GM12878 (cell line): ENCODE measurements at regions not wholly inside any gene's neighbourhood (a gene's known extent, or its start where the extent isn't known, plus 50 kb on each side); places are given as distances from the start of the nearest gene placed in this dataset.

Source experiments
- ATAC-seq: fragments of 200-7000 bp; cut with Tn5 transposase; 3 replicates; pipeline ENCODE4 v1.9.1; 2020; ENCODE audit warnings: mild to moderate bottlenecking, moderate library complexity
- BruUV-seq: library from RNA; stranded (reverse); fragments of 400-500 nt; replicated peaks from 2 replicates; lab custom pipeline; 2021; lab: Mats Ljungman, UMichigan
- CTCF ChIA-PET: fragments of 300-600 bp; sonication (Branson Sonifier 250); formaldehyde crosslinking; extraction: SDS; loops from one replicate; lab custom pipeline; 2021; ENCODE audit warnings: inconsistent platforms; lab: Yijun Ruan, JAX
- POLR2A ChIA-PET: fragments of 350-600 bp; formaldehyde crosslinking; extraction: SDS; loops from one replicate; lab custom pipeline; 2021; ENCODE audit warnings: inconsistent platforms; lab: Charles Lee
- RAD21 ChIA-PET: fragments of 300-600 bp; sonication (Branson Sonifier 250); formaldehyde crosslinking; loops from one replicate; lab custom pipeline; 2023; ENCODE audit warnings: antibody characterized with exemption; ENCODE audit not compliant: unreplicated experiment; lab: Charles Lee
- SMC1A ChIA-PET: fragments of 300-600 bp; sonication (Branson Sonifier 250); formaldehyde crosslinking; loops from one replicate; lab custom pipeline; 2023; ENCODE audit not compliant: unreplicated experiment, uncharacterized antibody; lab: Charles Lee
- DNase-seq: peaks from one replicate; pipeline ENCODE4 v3.0.0-alpha.2; 2011; ENCODE audit warnings: low read depth, low spot score
- FAIRE-seq: peaks from 3 replicates; lab custom pipeline; 2011; peaks lifted over from hg19 to GRCh38; lab: Jason Lieb, UNC
- H2AFZ ChIP-seq: 2 replicates; pipeline ENCODE4 v1.6.0; 2011; ENCODE audit warnings: low read depth, low read length, control low read depth; ENCODE audit not compliant: control insufficient read depth
- H3K27ac ChIP-seq: 2 replicates; pipeline ENCODE4 v1.5.1; 2011; ENCODE audit warnings: control low read depth; ENCODE audit not compliant: control insufficient read depth, insufficient read depth
- H3K27me3 ChIP-seq, 2 experiments: replicated peaks in 1 of 2; 2 replicates each; pipeline versions ENCODE4 v1.6.0 to v1.6.1; 2011; ENCODE audit warnings: low read length in 1 of 2; ENCODE audit not compliant: control insufficient read depth in 2 of 2, insufficient read depth in 2 of 2
- H3K36me3 ChIP-seq, 2 experiments: 2 replicates each; pipeline ENCODE4 v1.5.1; 2011; ENCODE audit warnings: low read length in 1 of 2; ENCODE audit not compliant: control insufficient read depth in 2 of 2, insufficient read depth in 2 of 2
- H3K4me1 ChIP-seq: 2 replicates; pipeline ENCODE4 v1.6.1; 2011; ENCODE audit warnings: mild to moderate bottlenecking, low read length, moderate library complexity, mixed read lengths; ENCODE audit not compliant: control insufficient read depth, insufficient read depth
- H3K4me2 ChIP-seq: 2 replicates; pipeline ENCODE4 v1.6.0; 2011; ENCODE audit warnings: control low read depth; ENCODE audit not compliant: control insufficient read depth, insufficient read depth
- H3K4me3 ChIP-seq: fragments of 200-600 bp; sonication (generic); 2 replicates; pipeline ENCODE4 v1.5.1; 2016
- H3K79me2 ChIP-seq: 2 replicates; pipeline ENCODE4 v1.6.0; 2011; ENCODE audit warnings: low read length; ENCODE audit not compliant: control insufficient read depth, insufficient read depth
- H3K9ac ChIP-seq: 2 replicates; pipeline ENCODE4 v1.8.0; 2011; ENCODE audit warnings: low read length, control low read depth, mixed read lengths; ENCODE audit not compliant: control insufficient read depth, insufficient read depth
- H3K9me3 ChIP-seq: replicated peaks from 3 replicates; pipeline ENCODE4 v1.5.1; 2011; ENCODE audit warnings: mild to moderate bottlenecking, low read length; ENCODE audit not compliant: control insufficient read depth, insufficient read depth
- H4K20me1 ChIP-seq: 2 replicates; pipeline ENCODE4 v1.6.0; 2011; ENCODE audit not compliant: control insufficient read depth, insufficient read depth
- CBX3 ChIP-seq: fragments of 200-600 bp; sonication (generic); IDR thresholded peaks from 2 replicates; pipeline ENCODE4 v1.6.1; 2016; ENCODE audit warnings: low read depth, borderline replicate concordance
- CHD1 ChIP-seq: IDR thresholded peaks from 2 replicates; pipeline ENCODE4 v1.6.1; 2012; ENCODE audit warnings: low read depth, low read length, improper control_type of control experiment
- MYC ChIP-seq: IDR thresholded peaks from 2 replicates; pipeline ENCODE4 v1.6.1; 2011; ENCODE audit warnings: mild to moderate bottlenecking, low read length, moderate library complexity, inconsistent platforms; ENCODE audit not compliant: insufficient read depth, insufficient replicate concordance, insufficient read length, severe bottlenecking
- RELA ChIP-seq: fragments of 450-650 bp; IDR thresholded peaks from 2 replicates; pipeline ENCODE4 v1.8.0; 2014; ENCODE audit warnings: borderline replicate concordance; ENCODE audit not compliant: partially characterized antibody
- SIX5 ChIP-seq: IDR thresholded peaks from 2 replicates; pipeline ENCODE4 v1.6.1; 2011; ENCODE audit warnings: mild to moderate bottlenecking, low read depth, low read length, moderate library complexity; ENCODE audit not compliant: severe bottlenecking
- SMC3 ChIP-seq: IDR thresholded peaks from 2 replicates; pipeline ENCODE4 v1.6.1; 2011; ENCODE audit warnings: low read length, improper control_type of control experiment, borderline replicate concordance
- ZBED1 ChIP-seq: IDR thresholded peaks from 2 replicates; pipeline ENCODE4 v1.6.1; 2016; ENCODE audit warnings: borderline replicate concordance
- WGBS: methylation state at CpG from one replicate; pipeline ENCODE4 v1.1.6; 2016; ENCODE audit warnings: low lambda C conversion rate; ENCODE audit not compliant: insufficient replicate concordance, insufficient coverage; ENCODE audit errors: missing lambda C conversion rate; 5-methylcytosine and 5-hydroxymethylcytosine counted together
- in situ Hi-C: fragments of 300-500 bp; cut with MboI; formaldehyde crosslinking; loops from 9 replicates; pipeline ENCODE4 v1.14.3; 2018; ENCODE audit warnings: mixed read lengths
- intact Hi-C: fragments of 100-400 bp; cut with micrococcal nuclease; formaldehyde crosslinking; loops from one replicate; pipeline ENCODE4 v1.14.2; 2022; ENCODE audit not compliant: unreplicated experiment
- TF ChIP-seq, protein P1 (sequence below): fragments of 450-650 bp; IDR thresholded peaks from 2 replicates; pipeline ENCODE4 v1.6.1; 2017; ENCODE audit warnings: mild to moderate bottlenecking, moderate library complexity

DNA sequence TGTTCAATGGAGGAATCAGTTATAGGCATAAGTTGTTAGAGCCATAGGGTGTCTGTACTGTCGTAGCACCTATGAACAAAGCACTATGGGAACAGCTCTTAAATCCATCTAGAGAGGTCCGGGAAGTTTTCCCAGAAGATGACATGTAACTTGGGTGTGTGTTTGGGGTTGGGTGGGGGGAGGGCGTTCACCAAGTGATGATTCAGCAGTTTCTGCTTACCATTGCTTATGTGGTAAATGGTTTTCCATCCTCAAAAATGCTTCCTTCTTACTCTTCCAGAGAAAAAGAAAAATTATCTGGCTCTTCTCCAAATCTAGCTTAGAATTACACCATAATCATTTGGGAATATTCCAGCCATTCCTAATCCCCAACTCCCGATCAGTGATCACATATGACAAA is 361.1 kb upstream of the ZNF521 start:
- Histone ChIP-seq H3K9ac (no peak overlapping the region), H3K9me3 (no peaks in the 10 kb centered on the region), H4K20me1 (no peaks in the 10 kb centered on the region), H3K4me3 (no peak overlapping the region), H3K4me2 (no peak overlapping the region), H3K27ac (no peak overlapping the region), H3K79me2 (no peaks in the 10 kb centered on the region), H2AFZ (no peak overlapping the region), H3K27me3 (peaks cover 0 to 2% of the 10 kb centered on the region in 2 experiments; a peak in 2 of 4 replicates), H3K36me3 (no peaks in the 10 kb centered on the region), H3K4me1 (no peaks in the 10 kb centered on the region)
- RAD21 ChIA-PET, result no interaction called here
- POLR2A ChIA-PET, result no interaction called here
- DNase-seq (no peak), ATAC-seq (no peak), FAIRE-seq (no peak)
- no peak for TF ChIP-seq ZBED1
- TF ChIP-seq CHD1, result no peak
- no peak for TF ChIP-seq SIX5
- TF ChIP-seq MYC, result no peak
- TF ChIP-seq CBX3, result no peak
- TF ChIP-seq, protein P1, sequence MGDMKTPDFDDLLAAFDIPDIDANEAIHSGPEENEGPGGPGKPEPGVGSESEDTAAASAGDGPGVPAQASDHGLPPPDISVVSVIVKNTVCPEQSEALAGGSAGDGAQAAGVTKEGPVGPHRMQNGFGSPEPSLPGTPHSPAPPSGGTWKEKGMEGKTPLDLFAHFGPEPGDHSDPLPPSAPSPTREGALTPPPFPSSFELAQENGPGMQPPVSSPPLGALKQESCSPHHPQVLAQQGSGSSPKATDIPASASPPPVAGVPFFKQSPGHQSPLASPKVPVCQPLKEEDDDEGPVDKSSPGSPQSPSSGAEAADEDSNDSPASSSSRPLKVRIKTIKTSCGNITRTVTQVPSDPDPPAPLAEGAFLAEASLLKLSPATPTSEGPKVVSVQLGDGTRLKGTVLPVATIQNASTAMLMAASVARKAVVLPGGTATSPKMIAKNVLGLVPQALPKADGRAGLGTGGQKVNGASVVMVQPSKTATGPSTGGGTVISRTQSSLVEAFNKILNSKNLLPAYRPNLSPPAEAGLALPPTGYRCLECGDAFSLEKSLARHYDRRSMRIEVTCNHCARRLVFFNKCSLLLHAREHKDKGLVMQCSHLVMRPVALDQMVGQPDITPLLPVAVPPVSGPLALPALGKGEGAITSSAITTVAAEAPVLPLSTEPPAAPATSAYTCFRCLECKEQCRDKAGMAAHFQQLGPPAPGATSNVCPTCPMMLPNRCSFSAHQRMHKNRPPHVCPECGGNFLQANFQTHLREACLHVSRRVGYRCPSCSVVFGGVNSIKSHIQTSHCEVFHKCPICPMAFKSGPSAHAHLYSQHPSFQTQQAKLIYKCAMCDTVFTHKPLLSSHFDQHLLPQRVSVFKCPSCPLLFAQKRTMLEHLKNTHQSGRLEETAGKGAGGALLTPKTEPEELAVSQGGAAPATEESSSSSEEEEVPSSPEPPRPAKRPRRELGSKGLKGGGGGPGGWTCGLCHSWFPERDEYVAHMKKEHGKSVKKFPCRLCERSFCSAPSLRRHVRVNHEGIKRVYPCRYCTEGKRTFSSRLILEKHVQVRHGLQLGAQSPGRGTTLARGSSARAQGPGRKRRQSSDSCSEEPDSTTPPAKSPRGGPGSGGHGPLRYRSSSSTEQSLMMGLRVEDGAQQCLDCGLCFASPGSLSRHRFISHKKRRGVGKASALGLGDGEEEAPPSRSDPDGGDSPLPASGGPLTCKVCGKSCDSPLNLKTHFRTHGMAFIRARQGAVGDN, result no peak
- TF ChIP-seq SMC3, result no peak
- no peak for TF ChIP-seq RELA
- 8% methylated on average over 4 of the region's 4 CpGs for WGBS
- intact Hi-C loops, result no loop called here
- CTCF ChIA-PET, result no interaction called here
- SMC1A ChIA-PET, result no interaction called here
- in situ Hi-C loops, result no loop called here
- no TSS peak for BruUV-seq
